ENCODE measurements at regions not wholly inside any gene's neighbourhood (a gene's known extent, or its start where the extent isn't known, plus 50 kb on each side); places are given as distances from the start of the nearest gene placed in this dataset.
"Not testable (repeated sequence)": the region's sequence is repeated elsewhere in the genome, so short reads cannot be mapped to it uniquely, and the experiment has no call there.

GRCh38 chr5:10109299-10109698 is 140.4 kb downstream of the ATPSCKMT start:
- TF ChIP-seq CTCF (IDR thresholded peaks at IDR 0.05) = no peak
- ATAC-seq (ENCODE audit: low FRiP score) (no peak), DNase-seq (ENCODE audit: low spot score) (no peak)

GRCh38 chr5:10106806-10107205 is 142.9 kb downstream of the ATPSCKMT start:
- TF ChIP-seq CTCF (IDR thresholded peaks at IDR 0.05) = no peak
- DNase-seq (ENCODE audit: low spot score) (no peak), ATAC-seq (ENCODE audit: low FRiP score) (no peak)

GRCh38 chr5:10106285-10106684 is 143.4 kb downstream of the ATPSCKMT start:
- ATAC-seq (ENCODE audit: low FRiP score) (no peak), DNase-seq (ENCODE audit: low spot score) (no peak)
- no peak for TF ChIP-seq CTCF (IDR thresholded peaks at IDR 0.05)

- no peak for ATAC-seq (ENCODE audit: low FRiP score)
- no peak for DNase-seq (ENCODE audit: low spot score)
- TF ChIP-seq CTCF (IDR thresholded peaks at IDR 0.05) = no peak
These were observed 146.8 kb downstream of the ATPSCKMT start for GRCh38 chr5:10102706-10103497.

- not testable (repeated sequence) for DNase-seq (ENCODE audit: low spot score)
These were observed 147.5 kb downstream of the ATPSCKMT start for GRCh38 chr5:10102235-10102634.

GRCh38 chr5:10099548-10099947 is 150.1 kb downstream of the ATPSCKMT start:
- no peak for TF ChIP-seq CTCF (IDR thresholded peaks at IDR 0.05)
- ATAC-seq (ENCODE audit: low FRiP score) (no peak), DNase-seq (ENCODE audit: low spot score) (no peak)

More at GRCh38 chr5:10102235-10102634, 147.5 kb downstream of the ATPSCKMT start:
- ATAC-seq (ENCODE audit: low FRiP score) = not testable (repeated sequence)

- TF ChIP-seq CTCF (IDR thresholded peaks at IDR 0.05) = no peak
- ATAC-seq (ENCODE audit: low FRiP score) (no peak), DNase-seq (ENCODE audit: low spot score) (no peak)
These were observed 158.0 kb downstream of the ATPSCKMT start for GRCh38 chr5:10091701-10092100.

All from omental fat pad (tissue), 3 donors.